Activated T-helper 1 cell treated with Interleukin-2 at 50 U/mL for 16 hours (primary cell): ENCODE measurements at regions not wholly inside any gene's neighbourhood (a gene's known extent, or its start where the extent isn't known, plus 50 kb on each side); places are given as distances from the start of the nearest gene placed in this dataset.

Source experiments
- DNase-seq: peaks from one replicate; pipeline ENCODE4 v3.0.0-alpha.2; 2020; ENCODE audit warnings: low read depth

DNA sequence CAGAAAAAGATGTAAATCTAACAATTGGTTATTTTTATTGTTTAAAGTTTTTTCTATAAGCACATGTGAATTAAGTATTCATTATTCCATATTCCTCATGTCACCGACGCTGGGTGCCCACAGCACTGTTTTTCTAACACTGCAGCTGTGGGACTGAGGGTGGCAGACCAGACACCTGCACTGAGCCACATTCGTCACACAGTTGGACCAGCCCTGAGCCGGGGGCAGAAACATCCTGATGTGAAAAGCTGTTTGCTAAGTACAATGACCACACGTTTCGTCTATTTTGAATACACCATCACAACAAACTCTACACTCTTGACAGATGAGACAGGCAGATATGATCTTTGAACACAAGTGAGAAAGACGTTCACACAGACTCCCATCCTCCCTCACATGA, 749.5 kb downstream of the KCNJ18 start:
- DNase-seq, result no peak

GRCh38 chr17:22443061-22443460, 750.7 kb downstream of the KCNJ18 start:
- no peak for DNase-seq

DNA sequence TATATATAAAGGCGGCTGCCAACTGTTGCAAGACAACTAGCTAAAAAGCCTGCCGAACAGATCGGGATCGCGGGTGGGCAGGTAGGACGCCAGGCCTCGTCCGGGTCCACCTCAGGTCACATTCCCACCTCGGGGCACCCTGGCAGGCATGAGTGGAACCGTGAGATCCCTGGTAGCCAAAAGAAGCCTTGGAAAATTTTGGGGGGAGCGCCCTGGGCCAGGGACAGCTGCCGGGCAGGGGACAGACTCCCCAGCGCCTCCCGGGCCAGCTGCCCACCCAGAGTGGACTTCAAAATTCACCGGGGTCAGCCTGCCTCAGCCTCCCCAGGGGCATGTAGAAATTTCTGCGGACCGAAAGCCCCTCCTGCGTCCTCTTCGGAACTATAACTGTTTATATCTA, 760.9 kb downstream of the KCNJ18 start:
- DNase-seq, result no peak

- no peak for DNase-seq
Measured at GRCh38 chr17:22454070-22454999, 762.0 kb downstream of the KCNJ18 start.

- DNase-seq, result no peak
Measured at GRCh38 chr17:22459331-22459952, 767.1 kb downstream of the KCNJ18 start.

GRCh38 chr17:22459953-22460350, 767.6 kb downstream of the KCNJ18 start:
- no peak for DNase-seq

- no peak for DNase-seq
Measured at GRCh38 chr17:22460461-22461063, 768.2 kb downstream of the KCNJ18 start.

DNA sequence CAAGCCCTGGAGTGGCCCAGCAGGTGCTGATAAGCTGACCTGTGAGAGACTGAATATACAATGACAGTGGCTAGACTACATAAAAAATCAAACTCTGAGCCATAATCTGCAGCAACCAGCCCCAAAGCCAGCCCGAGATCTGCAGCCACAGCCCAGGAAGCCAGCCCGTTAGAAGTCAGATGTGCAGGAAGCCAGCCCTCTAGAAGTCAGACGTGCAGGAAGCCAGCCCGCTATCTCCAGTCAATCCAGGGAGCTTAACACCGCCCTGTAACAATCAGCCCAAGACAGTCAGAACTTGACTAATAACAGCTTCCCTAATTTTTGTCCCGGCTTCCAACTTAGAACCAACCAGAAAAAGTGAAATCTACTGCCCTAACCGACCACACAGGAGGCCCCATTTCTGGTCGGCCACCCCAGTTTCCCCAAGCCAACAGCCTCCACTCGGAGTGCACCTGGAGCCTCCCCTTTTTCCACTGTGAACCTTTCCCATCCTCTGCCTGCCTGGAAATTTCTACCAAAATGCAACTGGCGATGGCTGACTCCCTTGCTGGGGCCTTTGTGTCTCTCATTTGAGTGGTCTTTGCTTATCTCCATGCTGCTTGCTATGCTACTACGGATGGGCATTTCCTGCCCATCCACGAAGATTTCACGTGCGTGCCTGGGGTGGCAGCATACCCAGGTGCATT, 769.3 kb downstream of the KCNJ18 start:
- DNase-seq, result no peak

GRCh38 chr17:22462461-22462860, 770.1 kb downstream of the KCNJ18 start:
- no peak for DNase-seq

GRCh38 chr17:22463110-22463850, 771.0 kb downstream of the KCNJ18 start:
- DNase-seq, result no peak

DNA sequence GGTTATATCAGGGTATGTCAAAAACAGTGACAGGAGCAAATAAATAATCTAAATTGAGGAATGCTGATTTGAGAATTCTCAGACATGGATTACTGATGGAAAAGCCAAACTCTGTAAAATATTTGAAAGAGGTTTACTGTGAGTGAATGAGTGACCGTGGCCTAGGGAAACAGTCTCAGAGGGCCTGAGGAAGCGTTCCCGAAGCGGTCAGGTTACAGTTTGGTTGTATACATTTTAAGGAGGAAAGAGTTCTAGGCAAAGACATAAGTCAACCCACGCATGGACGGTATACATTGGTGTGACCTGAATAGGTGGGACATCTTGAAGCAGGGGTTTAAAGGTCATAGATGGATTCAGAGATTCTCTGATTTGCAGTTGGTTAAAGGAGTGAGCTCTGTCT, 771.7 kb downstream of the KCNJ18 start:
- no peak for DNase-seq

DNA sequence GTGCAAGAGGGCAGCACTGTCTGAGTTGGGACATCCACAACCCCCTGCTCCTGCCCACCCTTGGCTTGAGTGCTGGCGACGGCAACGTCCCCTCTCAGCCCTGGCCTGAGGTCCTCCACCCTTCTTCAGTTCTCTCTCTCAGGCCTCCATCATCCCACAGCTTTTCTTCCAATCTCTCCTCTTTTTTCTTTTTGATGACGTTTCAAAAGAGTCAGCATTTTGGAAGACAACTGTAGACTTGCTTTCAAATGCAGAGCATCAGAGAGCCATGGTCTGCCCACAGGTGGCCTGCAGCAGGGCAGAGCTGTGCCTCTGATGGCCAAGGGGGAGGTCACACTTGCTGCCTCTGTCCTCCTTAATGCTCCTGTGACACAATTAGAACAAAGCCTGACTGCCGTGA, 775.4 kb downstream of the KCNJ18 start:
- no peak for DNase-seq

DNA sequence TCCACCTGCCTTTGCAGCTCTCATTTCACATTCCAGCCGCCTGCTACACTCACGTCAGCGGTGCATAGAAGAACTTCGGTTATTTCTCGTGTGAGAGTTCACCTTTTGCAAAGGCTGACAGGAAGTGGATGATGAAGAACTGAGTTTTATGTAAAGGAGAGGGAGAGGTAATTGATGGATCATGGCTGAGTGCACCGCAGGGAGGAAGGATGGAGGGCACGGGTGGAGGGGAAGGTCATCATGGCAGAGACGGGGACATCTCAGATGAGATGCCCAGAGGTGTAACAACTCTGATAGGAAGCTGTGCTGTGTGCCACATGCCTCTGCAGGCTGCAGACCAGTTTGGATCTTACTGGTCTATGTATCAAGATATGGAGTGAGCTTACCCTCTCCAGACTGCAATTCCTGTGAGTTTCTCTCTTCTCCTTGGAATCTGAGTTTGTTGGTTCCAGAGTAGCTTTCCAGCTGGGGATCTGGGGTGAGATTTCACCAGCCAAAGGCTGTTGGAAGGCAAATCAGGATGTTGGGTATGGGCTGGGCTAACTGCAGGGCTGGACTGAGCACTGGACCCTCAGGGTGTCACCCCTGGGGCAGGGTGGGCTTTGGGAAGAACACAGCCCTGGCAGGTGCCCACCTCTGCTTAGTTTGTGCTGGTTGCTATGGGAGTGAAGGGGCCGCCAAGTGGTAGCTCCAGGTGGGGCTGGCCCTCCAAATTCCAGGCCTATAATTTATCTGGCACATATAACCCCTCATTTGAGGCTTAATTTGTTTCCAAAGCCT, 777.0 kb downstream of the KCNJ18 start:
- DNase-seq, result no peak

GRCh38 chr17:22469941-22470340, 777.6 kb downstream of the KCNJ18 start:
- no peak for DNase-seq

DNA sequence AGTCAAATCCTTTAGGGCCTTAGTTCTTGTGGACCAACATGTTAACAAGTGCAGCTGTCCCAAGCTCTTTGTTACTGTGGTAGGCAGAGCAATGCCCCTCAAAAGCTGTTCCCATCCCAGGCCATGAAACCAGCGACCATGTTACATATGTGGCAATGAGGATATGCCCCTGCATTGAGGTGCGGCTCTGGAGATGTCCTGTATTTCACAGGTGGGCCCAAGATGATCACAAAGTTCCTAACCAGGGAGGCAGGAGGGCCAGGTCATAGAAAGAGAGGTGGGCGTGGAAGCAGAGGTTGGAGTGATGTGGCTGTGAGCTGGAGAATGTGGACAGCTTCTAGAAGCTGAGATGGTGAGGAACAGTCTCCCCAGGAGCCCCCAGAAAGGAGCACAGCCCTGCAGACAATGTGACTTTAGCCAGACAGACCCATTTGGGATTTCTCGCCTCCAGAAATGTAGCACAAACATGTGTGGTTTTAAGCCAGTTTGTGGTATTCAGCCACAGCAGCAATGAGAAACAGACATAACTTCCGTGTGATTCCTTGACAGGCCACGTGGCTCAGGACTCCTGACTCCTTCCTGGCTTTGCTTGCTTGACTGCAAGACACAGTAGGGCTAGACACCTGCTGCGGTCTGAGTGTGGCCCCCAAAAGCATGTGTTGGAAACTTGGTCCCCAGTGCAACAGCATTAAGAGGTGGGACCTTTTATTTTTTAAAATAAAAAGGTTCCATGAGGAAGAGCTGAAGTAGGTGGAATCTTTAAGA, 778.3 kb downstream of the KCNJ18 start:
- DNase-seq, result no peak

DNA sequence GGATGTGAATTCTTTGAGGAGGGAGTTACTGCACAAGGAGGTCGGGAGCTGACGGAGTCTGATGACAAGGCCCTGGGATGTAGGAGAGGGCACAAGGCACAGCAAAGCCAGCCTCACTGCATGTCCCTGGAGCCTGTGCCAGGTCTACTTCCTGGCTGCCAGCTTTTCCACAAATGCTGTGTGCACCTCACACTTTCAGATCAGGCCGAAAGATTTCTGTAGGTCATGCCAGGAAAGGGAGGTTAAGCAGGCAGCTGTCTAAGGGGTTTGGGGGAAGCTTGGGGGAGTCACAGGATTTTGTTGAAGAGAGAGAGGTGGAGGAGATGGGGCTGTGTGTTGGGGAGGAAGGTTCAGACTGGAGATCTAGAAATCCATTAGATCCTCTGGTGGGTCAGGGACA, 792.5 kb downstream of the KCNJ18 start:
- no peak for DNase-seq

DNA sequence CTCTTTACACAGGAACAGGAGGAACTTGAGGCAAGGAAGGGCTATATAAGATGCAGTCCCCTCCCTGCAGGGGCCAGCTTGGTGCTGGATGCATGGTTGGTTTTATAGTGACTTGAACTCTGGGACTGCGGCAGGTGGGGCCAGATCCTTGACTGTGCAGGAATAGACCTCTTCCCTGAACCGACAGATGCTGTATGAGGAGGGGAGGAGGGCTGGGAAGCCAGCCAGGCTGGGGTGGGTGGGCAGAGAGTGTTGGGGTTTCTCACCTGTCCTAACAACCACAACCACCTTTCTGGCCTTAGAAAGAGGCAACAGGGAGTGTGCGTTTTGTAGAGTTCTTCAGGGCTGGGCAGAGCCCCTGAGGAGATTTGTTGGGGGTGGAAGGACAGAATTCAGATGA, 798.1 kb downstream of the KCNJ18 start:
- DNase-seq, result no peak

- no peak for DNase-seq
Measured at GRCh38 chr17:22492331-22492730, 800.0 kb downstream of the KCNJ18 start.

- no peak for DNase-seq
Measured at GRCh38 chr17:22496450-22496849, 804.1 kb downstream of the KCNJ18 start.

- DNase-seq, result no peak
Measured at GRCh38 chr17:22503322-22503899, 811.1 kb downstream of the KCNJ18 start.
